ENCODE measurements at regions not wholly inside any gene's neighbourhood (a gene's known extent, or its start where the extent isn't known, plus 50 kb on each side); places are given as distances from the start of the nearest gene placed in this dataset.
"Not testable (repeated sequence)": the region's sequence is repeated elsewhere in the genome, so short reads cannot be mapped to it uniquely, and the experiment has no call there.

DNA sequence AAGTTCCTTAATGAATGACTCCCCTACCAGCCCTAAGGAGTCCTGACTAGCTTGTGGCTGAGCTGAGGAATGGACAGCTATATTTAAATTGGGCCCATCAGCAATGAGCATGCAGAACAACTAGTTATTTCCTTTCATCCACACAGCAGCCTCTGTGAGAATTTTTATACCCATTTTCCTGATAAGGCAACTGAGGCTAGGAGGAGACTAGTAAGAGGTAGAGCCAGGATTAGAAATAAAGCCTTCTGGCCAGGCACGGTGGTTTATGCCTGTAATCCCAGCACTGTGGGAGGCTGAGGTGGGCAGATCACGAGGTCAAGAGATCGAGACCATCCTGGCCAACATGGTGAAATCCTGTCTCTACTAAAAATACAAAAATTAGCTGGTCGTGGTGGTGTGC, 55.9 kb upstream of the CYRIA start:
- TF ChIP-seq, protein P1, sequence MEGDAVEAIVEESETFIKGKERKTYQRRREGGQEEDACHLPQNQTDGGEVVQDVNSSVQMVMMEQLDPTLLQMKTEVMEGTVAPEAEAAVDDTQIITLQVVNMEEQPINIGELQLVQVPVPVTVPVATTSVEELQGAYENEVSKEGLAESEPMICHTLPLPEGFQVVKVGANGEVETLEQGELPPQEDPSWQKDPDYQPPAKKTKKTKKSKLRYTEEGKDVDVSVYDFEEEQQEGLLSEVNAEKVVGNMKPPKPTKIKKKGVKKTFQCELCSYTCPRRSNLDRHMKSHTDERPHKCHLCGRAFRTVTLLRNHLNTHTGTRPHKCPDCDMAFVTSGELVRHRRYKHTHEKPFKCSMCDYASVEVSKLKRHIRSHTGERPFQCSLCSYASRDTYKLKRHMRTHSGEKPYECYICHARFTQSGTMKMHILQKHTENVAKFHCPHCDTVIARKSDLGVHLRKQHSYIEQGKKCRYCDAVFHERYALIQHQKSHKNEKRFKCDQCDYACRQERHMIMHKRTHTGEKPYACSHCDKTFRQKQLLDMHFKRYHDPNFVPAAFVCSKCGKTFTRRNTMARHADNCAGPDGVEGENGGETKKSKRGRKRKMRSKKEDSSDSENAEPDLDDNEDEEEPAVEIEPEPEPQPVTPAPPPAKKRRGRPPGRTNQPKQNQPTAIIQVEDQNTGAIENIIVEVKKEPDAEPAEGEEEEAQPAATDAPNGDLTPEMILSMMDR (IDR thresholded peaks at IDR 0.05): not testable (repeated sequence)
- TF ChIP-seq POLR2A (IDR thresholded peaks at IDR 0.05): not testable (repeated sequence)
